Stimulated activated naive CD4-positive, alpha-beta T cell (primary cell): ENCODE measurements at regions not wholly inside any gene's neighbourhood (a gene's known extent, or its start where the extent isn't known, plus 50 kb on each side); places are given as distances from the start of the nearest gene placed in this dataset.

Experiments
- DNase-seq, 6 experiments: peaks; one replicate each; lab custom pipeline; 2025; lab: John Stamatoyannopoulos, UW

DNA sequence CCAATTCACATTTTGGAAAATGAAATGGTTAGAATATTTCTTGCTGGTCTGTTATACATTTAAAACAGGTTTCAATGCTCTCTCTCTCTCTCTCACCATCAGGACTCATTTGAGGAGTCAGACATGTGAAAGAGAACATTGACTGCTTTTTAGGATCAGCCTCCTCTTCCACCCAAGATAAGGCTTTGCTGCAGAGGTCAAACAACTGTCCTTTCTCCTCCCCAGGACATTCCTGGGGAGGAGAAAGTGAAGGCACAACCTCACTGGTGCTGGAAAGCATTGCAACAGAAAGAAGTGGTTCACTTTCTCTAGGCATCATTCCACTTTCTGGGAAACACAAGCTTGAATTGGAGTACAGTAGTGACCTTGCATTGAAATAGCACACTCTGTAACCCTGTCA is 409.1 kb upstream of the NR2F2 start:
- DNase-seq = no peak

DNA sequence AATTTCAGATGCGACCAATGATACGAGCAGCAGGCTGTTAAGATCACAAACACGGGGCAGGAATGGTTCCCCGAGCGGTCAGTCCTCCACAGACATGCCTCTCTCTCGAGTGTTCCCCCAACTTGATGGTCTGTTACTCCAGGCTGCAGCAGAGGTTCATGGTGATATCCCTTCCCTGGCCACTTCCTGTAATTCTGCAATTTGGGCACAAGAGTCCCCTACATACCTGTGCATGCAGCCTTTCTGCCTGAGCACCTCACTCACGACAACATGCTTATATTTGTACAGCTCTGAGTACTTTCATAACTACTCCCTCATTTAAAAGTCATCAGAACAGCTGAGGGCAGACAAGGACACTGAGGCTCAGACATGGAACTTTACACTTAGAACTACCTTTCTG is 408.1 kb upstream of the NR2F2 start:
- no peak for DNase-seq

DNA sequence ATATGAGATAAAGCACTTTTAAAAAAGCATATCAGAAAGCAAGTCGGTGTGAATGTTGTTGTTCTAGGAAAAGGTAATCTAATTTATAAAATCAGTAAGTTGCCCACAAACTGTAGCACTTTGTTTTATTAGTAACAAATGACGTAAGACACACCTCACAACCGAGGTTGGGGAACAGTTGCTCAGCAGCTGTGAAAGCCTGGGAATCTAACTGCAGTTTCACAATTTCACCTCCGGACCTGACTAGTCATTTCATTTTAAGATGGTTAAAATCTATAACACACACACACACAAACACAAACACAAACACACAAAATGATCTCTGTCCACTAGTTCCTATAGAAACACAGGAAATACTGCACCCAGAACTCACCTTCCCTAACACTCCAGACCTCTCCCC is 406.7 kb upstream of the NR2F2 start:
- DNase-seq = no peak

DNA sequence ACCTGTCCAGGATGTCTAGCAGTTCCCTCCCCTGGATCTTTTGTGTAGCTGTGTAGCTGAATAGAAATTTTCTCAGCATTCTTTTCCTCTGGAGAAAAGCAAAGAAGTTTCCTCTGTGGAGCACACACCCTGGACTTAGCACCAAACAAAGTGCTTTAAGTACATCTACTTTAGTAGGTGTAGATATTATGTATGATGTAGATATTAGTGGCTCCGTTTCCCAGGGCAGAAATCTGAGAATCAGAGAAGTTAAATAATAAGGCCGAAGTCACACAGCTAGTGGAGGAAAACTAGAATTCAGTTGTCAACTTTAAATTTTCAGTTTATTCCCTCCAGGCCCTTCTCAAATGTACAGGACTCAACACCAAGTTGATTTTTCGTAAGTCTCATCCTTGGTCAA is 401.7 kb upstream of the NR2F2 start:
- DNase-seq = no peak

DNA sequence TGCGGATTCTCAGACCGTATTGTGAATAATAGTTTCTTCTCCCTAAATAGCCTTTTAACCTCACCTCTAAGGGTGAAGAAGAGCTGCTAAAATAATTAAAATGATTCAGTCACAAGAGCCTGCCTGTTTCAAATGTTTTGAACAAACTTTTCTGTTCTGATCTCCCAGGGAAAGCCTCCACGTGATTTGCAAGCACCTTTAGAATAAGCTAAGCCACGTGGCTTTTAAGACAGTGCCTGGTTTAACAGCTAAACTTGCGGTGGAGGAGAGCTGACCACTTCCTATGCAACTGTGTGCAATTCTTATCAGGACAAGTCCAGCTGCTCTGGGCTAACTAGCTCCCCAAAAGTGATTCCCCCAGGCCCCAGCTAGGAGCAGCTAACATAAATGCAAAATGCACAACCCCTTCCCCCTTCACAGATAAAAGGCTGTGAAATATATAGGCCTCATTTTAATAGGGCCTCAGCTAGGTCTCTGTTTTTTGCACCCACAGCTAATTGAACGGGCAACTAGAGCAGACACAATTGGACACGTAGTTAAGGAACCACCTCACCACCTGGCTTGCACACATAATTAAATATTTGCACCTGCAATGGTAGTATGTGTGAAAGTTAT is 401.2 kb upstream of the NR2F2 start:
- no peak for DNase-seq

DNA sequence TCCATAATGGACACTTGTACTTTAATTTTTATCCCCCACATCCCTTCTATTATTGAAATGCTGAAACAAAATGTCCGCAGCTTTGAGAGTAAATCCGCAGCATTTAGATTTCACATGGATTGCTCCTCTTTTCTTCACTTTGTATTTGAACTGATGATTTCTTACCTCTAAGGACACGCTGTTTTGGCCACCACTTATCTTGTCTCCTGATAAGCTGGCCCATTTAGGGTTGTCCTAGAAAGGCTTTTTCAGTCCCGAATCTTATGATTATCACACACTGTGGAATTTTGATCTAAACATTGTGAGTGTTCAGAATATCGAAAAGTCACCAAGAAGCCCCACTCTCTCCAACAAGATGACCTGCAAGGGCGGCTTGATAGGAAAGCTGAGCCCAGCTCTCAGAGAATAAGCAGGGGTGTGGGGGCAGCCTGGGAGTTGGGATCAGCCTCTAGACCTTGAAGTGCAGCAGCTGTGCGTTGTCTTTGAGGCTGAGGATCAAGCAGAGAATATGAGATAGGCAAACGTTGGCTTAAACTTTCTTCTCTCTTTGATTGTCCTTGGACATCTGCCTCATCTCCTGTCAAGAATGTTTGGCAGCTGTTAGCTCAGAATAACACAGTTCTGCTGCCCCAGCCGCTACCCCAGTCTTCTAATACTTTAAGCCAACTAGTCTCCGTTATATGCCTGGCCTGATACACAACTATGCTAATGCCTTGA is 399.7 kb upstream of the NR2F2 start:
- DNase-seq = no peak

DNA sequence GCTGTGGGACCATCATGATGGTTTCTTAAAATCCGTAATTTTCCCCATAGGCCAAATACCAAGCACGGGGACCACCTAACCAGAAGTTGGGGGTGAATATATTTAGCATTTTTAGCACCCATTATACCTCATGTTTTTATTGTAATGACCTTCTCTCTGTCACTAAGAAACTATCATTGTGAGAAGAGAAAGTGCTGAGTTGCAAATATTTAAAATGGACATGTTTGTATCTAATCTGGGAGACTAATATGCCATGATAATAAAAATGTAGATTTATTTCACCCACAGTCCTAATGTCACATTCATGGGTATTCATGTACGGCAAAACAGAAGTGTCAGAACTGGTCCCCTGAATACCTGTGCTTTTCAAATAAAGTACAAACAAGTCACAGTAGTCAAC is 398.9 kb upstream of the NR2F2 start:
- no peak for DNase-seq

DNA sequence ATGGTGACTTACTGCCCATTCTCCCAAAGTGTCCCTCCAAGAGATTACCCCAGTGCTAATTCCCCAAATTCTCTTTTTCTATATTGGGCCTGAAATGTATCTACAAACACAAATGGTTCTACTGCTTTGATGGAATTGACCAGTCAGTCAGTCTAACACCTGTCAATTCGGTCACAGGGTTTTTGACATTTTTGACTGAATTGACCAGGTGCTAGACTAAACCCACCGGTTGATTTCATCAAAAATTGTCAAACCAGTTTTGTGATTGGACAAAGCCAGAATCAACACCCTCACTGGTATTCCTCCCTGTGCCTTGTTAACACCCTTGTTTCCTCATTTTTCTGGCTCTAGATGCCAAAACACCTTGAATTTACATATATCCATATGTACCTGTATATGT is 398.4 kb upstream of the NR2F2 start:
- DNase-seq = no peak

DNA sequence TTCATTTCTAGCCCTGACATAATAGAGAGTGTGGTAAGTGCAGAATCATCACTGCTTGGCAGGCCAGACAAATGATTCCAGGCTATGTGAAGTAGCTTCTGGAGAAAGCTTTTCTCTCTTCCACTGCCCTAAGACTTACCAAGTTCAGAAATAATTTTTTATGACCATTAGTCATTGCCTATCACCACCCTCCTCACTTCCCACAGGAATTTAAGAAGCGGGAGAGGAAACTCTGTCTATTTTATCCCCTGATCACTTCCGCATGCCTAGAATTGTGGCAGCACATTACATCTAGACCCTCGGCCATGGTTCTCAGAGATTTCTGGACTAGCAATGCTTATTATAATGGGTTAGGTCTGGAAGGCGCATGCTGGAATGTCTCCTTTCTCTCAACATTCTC is 397.8 kb upstream of the NR2F2 start:
- no peak for DNase-seq

DNA sequence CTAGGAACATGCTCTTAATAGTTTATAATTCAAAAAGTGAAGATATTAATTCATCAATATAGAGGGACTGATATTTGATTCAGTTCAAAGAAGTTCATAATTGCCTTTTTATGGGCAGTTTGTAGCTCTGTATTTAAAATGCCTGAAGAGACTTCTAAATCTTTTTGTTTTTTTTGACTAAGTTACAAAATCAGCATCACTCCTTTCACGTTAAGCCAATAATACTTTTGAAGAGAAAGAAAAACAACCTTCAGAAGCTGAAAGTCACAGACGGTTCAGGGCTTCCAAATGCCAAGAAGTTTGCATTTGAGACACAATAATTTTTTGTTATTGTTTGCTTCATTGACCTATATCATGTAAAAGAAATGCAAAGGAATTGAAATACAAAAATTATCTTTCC is 394.6 kb upstream of the NR2F2 start:
- DNase-seq = no peak

DNA sequence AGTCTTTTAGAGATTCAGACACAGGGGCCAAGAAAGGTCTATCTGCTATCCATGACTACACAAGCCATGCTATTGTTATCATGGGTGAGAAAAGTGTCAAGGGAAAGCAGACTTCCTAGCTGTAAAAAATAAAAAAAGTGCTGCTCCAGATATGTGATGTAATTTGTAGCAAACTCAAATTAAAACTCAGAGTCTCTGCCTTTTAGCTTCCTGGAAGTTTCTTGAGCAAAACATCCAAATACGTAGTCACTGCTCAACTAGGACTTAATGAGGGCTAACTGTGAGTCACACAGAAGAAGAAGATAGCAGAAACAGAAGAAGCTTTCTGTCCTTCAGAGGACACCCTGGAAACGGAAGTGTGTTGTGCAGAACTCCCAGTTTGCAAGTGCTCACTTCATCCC is 393.4 kb upstream of the NR2F2 start:
- no peak for DNase-seq

DNA sequence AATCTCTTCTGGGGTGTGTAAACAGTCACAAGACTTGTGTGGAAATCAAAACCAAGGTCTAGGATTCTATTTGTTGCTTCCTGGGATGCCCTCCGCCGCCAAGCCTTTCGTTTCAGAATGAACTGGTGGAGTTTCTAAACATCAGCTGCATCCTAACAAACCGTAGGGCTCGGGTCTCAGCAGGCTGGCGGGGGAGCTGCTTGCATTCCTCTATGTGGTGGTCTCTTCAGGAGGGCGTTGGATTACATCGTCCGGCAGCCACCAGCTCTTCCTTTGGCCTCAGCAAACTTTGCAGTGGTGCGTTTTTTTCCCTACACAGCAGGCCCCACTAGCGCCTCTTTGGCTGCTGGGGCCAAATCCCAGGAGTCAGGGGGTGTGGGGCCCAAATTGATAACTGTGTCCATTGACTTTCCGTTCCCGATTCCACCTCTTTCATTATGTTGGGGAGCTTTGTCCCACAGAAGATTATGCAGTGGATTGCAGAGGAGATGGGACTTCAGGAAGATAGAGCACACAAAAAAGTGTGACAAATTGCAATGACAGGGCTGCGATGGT is 390.0 kb upstream of the NR2F2 start:
- DNase-seq = no peak

DNA sequence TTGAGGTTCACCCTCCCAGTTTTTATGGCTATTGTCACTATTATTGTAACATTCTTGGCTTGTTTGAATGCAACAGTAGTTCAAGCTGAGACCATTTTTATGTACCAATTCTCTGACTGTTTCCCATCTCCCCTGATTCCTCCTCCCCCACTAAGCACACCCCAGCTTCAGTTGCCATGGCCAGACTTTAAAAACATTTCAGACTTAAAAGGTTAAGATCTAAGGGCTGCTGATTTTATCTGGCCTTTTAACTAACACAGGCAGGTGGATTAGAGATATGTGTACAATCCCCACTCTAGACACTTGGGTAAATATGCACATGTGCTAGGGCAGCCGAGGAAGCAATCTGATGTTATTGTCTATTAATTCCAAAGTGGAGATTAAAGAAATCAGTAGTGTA is 386.3 kb upstream of the NR2F2 start:
- no peak for DNase-seq

DNA sequence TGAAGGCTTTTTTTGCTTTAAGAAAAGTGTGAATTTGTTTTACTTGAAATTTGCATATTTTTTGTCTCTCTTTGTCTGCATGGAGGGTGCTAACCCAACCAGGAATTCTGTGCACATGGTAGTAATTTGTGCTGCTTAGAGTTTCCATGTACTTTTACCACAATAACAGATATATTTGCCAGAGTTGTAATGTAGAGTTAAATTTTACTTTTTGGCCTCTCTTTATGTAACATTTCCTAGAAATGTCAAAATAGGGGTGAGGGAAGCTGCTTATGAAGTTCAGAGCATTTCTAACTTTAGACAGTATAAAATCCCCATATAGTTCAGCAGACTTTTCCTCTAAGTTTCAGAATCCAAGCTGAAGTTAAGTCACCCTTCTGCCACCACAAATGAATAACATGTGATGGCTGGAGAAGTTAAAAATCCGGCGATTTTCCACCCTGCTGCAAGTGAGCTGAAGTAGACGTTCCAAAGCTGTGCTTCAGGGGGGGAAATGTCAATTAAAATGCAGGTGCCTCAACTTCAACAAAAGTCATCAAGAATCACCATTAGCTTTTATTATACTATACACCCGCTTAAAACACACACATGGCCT is 385.7 kb upstream of the NR2F2 start:
- no peak for DNase-seq

DNA sequence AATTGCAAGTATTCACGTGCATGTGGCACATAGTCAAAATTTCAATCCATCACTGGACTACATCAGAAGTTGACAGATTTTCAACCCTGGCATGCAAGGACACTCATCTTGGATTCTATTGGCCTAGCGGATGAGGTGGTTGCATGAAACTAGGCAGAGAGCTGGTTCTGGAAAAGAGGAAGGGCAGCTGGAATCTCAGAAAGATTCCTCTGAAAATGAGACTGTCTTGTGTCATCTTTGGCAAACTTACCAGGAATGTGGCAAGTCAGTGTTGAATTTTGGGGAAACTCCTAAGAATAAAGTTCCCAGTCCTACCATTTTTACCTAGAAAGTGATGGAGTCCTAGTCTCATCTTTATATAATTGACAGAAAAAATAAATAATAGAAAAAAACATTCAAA is 384.3 kb upstream of the NR2F2 start:
- no peak for DNase-seq

DNA sequence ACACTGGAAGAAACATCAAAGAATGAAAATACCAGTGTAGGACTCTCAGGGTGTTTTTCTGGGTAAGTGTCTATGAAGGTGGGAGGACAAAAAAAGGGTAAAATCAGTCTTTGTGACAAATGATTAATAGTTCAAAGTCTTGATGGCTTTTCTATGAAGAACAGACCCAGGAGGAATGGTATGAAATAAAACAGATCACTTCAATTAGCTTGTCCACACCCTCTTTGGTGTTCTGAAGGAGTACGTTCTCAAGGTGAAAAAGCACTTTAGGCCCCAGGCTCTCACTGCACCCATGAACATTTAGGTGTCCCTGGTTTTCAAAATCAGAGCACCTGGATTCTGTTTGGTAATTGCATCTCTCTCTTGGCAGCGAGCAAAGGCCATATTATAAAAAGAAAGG is 383.6 kb upstream of the NR2F2 start:
- no peak for DNase-seq

DNA sequence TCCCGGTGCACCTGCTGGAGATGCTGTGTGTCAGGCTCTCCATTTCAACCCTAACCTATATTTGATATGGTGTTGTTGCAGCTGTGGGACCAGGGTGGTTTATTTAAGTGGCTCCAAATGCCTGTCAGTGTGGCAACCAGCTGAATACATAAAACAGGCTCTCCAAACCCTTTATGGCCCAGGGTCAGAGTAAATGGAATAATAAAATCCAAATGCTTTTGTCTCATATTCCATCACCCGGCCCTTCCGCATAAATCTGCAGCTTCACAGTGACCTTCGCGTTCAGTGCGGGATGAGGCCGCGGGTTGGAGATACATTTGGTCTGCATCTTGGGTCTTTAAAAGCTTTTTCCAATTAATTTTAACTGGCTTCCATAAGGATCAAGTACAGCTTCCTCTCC is 382.1 kb upstream of the NR2F2 start:
- DNase-seq = no peak

DNA sequence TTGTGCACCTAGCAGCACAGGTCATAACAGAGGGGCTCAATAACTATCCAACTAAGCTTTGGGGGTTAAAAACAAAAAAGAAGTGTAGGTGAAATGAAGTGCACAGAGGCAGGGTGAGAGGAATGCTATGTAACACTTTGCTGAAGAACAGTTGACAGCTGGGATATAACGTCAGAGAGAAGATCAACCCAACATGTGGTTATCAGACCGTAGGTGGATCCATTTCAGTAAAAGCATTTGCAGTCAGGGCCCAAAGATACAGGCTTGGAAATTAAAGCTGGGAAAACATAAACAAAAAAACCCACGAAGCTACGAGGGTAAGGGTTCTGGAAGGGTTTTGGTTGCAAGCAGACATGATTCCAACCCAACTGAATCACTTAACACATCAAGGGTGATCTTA is 377.5 kb upstream of the NR2F2 start:
- DNase-seq = no peak

DNA sequence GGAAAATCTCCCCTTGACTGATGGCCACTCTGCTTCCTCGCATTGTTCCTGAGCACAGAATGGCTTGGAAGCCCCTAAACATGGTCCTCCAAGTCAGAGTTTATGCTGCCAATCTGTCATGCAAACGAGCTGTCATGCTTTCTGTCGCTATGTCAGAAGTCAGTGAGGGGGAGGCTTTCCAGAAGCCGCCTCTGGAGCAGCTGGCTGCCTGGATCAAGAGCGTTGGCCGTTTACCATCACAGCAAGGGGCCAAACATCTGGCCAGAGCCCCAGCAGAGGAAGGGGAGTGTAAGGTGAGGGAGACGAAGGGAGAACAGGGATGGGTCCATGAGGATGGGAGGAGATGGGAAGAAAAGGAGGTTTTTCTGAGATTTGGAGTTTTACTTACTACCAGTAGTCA is 372.6 kb upstream of the NR2F2 start:
- DNase-seq = no peak

DNA sequence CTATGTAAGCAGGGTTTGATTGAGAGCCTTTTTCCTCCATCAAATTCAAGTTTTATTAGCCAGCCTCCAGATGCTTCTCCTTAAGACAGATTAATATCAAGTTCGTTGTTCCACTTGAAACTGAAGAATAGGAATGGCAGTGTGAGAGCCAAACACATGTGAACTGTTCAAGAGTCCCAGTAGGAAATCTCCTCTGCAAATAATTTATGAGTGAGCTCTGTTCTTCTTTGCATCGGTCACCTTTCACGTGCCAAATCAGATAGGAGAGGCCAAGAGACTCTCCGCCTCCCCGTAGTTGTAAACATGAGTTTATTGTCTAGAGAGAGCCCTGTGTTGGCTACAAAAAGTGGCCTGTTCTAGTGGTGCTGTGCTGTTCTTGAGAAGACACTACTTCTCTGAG is 372.1 kb upstream of the NR2F2 start:
- no peak for DNase-seq

DNA sequence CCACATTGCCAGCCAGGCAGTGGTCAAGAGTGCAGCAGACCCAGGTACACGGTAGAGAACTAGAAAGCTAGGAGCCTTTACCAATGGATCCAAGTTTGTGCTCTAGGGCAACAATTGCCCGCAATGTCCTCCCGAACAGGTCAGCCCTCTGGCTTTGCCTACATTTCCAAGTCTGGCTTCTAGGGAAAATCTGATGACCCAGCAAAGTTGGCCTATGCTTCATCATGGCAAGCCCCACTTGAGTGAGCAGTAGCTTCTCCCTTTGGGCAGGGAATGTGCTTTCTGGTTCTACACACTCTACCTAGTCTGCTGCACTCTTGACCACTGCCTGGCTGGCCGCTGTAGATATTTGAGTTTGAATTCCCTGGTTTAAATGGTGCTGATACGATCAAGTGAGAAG is 361.6 kb upstream of the NR2F2 start:
- DNase-seq = no peak

DNA sequence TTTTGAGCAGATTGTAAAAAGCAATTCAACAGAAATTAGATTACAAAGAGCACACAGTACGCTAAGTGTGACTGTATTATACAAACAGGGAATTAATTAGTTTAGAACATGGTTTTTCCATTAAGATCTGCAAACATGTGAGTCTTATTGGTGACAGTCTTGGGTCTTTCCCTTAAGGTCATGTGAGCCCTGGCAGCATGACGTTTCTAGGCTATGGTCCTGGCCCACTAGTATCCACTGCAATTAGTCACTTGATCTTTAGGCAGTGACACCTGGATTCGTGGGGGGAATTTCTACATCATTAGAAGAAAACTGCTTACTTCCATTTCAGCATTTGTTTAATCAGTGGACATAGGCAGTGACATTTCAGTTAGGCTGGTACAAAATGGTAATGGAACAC is 360.2 kb upstream of the NR2F2 start:
- no peak for DNase-seq

DNA sequence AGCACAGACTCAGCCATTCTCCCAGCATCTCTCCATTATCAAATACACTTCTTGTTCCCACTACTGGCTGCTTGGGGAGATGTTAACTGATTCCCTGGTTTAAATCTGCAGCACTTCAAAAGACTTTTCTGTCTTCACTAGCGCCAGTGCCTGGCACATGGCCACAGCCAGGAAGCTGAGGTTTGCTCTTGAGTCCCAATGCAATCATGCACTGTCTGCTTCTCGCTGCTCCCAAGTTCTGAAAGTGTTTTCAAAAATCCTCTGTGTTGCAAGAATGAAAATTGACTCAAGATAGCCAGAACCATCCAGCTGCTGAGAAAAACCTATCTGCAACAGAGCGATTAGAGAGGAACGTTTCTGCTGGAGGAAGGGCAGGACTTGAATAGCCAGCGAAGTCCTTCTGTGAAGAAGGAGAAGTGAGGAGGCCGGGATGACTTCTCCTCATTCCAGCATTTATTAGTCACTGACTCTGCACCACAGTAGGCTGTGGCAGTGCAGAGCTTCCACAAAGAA is 358.4 kb upstream of the NR2F2 start:
- no peak for DNase-seq
